PC-3 (cell line): ENCODE measurements at regions not wholly inside any gene's neighbourhood (a gene's known extent, or its start where the extent isn't known, plus 50 kb on each side); places are given as distances from the start of the nearest gene placed in this dataset.

Source experiments
- CTCF ChIP-seq: fragments of 300-600 bp; sonication (generic); conservative IDR thresholded peaks from 2 replicates; pipeline ENCODE4 v1.5.1; 2017; ENCODE audit warnings: antibody characterized with exemption, low read depth, mild to moderate bottlenecking, low read length
- EZH2 ChIP-seq: fragments of 300-600 bp; sonication (generic); IDR thresholded peaks from one replicate; pipeline ENCODE4 v1.6.1; 2017; ENCODE audit warnings: antibody characterized with exemption, mild to moderate bottlenecking, low read length; ENCODE audit not compliant: unreplicated experiment

GRCh38 chr6:87995461-87995860, 52.2 kb upstream of the SPACA1 start:
- TF ChIP-seq EZH2 (no peak), CTCF (no peak)
